ENCODE measurements at regions not wholly inside any gene's neighbourhood (a gene's known extent, or its start where the extent isn't known, plus 50 kb on each side); places are given as distances from the start of the nearest gene placed in this dataset.

DNA sequence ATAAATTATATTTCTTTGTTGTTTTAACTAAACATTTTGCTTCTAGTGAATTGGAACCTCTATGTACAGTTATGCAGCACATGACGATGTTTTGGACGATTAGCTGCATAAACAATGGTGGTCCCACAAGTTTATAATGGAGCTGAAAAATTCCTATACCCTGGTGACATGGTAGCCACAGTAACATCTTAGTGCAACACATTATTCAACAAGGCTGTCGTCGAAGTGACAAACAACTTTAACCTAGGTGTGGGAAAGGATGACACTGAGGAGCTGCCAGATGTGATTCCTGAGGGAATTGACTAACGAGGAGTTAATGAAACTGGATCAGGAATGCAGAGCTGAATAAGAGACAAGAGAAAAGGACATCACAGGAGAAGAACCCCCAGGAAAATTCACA, 588.9 kb upstream of the EPHA6 start:
- H3K4me1 Mint-ChIP-seq, result no peaks in the 10 kb centered on the region
- no peak overlapping the region for H3K27ac Mint-ChIP-seq (ENCODE audit: low read depth)
- DNase-seq (ENCODE audit: low spot score in 2 of 2), result no peak
- H3K9me3 Mint-ChIP-seq, result peaks cover 17% of the 10 kb centered on the region
- H3K4me3 Mint-ChIP-seq, result no peak overlapping the region
- no peaks in the 10 kb centered on the region for H3K36me3 Mint-ChIP-seq (ENCODE audit: insufficient read depth)
- ATAC-seq (replicated peaks; ENCODE audit: extremely low read depth, poor library complexity, severe bottlenecking), result no peak
- H3K27me3 Mint-ChIP-seq, result no peaks in the 10 kb centered on the region

DNA sequence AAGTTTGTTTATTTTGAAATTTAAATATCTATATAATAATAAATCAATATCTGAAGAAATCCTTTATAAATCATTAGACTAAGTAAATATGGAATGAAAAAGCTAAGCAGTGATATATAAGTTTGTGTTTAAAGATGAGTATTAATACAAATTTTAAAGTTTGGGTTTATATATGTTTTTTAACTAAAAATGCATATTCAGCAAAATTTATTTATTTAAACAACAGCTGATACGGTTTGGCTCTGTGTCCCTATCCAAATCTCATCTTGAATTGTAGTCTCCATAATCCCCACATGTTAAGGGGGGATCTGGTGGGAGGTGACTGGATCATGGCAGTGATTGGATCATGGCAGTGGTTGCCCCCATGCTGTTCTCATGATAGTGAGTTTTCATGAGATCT, 580.7 kb upstream of the EPHA6 start:
- no peaks in the 10 kb centered on the region for H3K27me3 Mint-ChIP-seq
- no peak for ATAC-seq (replicated peaks; ENCODE audit: extremely low read depth, poor library complexity, severe bottlenecking)
- peaks cover 13% of the 10 kb centered on the region for H3K9me3 Mint-ChIP-seq
- H3K4me3 Mint-ChIP-seq, result no peak overlapping the region
- no peak overlapping the region for H3K27ac Mint-ChIP-seq (ENCODE audit: low read depth)
- H3K4me1 Mint-ChIP-seq, result no peaks in the 10 kb centered on the region
- no peaks in the 10 kb centered on the region for H3K36me3 Mint-ChIP-seq (ENCODE audit: insufficient read depth)
- DNase-seq (ENCODE audit: low spot score in 2 of 2), result no peak

DNA sequence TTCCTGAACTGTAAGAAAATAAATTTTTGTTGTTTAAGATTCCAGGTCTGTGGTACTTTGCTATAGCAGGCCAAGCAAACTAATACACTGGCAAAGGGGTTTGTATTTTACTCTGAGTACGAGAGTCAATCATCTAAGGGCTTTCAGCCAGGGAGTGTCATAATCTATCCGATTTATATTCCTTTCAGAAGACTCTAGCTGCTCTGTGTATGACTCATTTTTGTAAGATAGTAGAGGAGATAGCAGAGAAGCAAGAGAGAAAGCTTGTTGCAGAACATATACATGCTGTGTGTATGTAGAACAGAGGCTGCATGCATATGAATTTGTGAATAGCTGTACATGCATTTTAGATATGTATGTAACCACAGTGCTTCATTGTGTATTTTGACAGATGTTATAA, 577.9 kb upstream of the EPHA6 start:
- no peaks in the 10 kb centered on the region for H3K36me3 Mint-ChIP-seq (ENCODE audit: insufficient read depth)
- no peaks in the 10 kb centered on the region for H3K4me1 Mint-ChIP-seq
- ATAC-seq (replicated peaks; ENCODE audit: extremely low read depth, poor library complexity, severe bottlenecking) (no peak), DNase-seq (ENCODE audit: low spot score in 2 of 2) (no peak)
- H3K9me3 Mint-ChIP-seq, result peaks cover 16% of the 10 kb centered on the region
- H3K27ac Mint-ChIP-seq (ENCODE audit: low read depth), result no peak overlapping the region
- H3K4me3 Mint-ChIP-seq, result no peak overlapping the region
- H3K27me3 Mint-ChIP-seq, result no peaks in the 10 kb centered on the region

DNA sequence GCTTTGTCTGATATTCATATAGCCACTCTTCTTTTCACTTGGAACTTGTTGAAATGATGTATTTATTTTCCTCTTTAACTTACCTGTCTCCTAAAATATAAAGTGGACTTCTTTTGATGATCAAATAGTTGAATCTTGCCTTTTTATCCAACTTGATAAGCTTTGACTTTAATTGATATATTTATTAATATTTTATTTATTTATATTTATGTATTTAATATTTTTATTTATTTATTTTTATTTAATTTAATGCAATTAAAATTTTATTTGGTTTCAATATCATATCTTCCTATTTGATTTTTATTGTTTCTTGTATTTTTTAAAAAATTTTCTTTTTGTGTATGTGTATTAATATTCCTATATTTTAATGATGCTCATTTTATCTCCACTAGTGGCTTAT, 555.1 kb upstream of the EPHA6 start:
- ATAC-seq (replicated peaks; ENCODE audit: extremely low read depth, poor library complexity, severe bottlenecking) (no peak), DNase-seq (ENCODE audit: low spot score in 2 of 2) (no peak)
- H3K4me3 Mint-ChIP-seq, result no peak overlapping the region
- H3K27ac Mint-ChIP-seq (ENCODE audit: low read depth), result no peak overlapping the region
- no peaks in the 10 kb centered on the region for H3K4me1 Mint-ChIP-seq
- no peaks in the 10 kb centered on the region for H3K36me3 Mint-ChIP-seq (ENCODE audit: insufficient read depth)
- H3K27me3 Mint-ChIP-seq, result no peaks in the 10 kb centered on the region
- peaks cover 34% of the 10 kb centered on the region for H3K9me3 Mint-ChIP-seq

DNA sequence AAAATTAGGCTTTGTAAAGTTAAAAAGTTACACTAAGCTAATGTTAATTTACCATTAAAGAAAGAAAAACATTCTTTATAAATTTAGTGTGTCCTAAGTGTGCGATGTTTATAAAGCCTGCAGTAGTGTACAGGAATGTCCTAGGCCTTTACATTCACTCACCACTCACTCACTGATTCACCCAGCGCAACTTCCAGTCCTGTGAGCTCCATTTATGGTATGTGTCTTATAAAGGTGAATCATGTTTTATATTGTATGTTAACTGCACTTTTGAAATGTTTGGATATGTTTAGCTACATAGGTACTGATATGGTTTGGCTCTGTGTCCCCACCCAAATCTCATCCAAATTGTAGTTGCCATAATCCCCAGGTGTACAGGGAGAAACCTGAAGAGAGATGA, 549.7 kb upstream of the EPHA6 start:
- no peak overlapping the region for H3K27ac Mint-ChIP-seq (ENCODE audit: low read depth)
- no peak for ATAC-seq (replicated peaks; ENCODE audit: extremely low read depth, poor library complexity, severe bottlenecking)
- H3K4me1 Mint-ChIP-seq, result no peaks in the 10 kb centered on the region
- no peak for DNase-seq (ENCODE audit: low spot score in 2 of 2)
- H3K36me3 Mint-ChIP-seq (ENCODE audit: insufficient read depth), result no peaks in the 10 kb centered on the region
- peaks cover 41% of the 10 kb centered on the region for H3K9me3 Mint-ChIP-seq
- H3K4me3 Mint-ChIP-seq, result no peak overlapping the region
- no peaks in the 10 kb centered on the region for H3K27me3 Mint-ChIP-seq

DNA sequence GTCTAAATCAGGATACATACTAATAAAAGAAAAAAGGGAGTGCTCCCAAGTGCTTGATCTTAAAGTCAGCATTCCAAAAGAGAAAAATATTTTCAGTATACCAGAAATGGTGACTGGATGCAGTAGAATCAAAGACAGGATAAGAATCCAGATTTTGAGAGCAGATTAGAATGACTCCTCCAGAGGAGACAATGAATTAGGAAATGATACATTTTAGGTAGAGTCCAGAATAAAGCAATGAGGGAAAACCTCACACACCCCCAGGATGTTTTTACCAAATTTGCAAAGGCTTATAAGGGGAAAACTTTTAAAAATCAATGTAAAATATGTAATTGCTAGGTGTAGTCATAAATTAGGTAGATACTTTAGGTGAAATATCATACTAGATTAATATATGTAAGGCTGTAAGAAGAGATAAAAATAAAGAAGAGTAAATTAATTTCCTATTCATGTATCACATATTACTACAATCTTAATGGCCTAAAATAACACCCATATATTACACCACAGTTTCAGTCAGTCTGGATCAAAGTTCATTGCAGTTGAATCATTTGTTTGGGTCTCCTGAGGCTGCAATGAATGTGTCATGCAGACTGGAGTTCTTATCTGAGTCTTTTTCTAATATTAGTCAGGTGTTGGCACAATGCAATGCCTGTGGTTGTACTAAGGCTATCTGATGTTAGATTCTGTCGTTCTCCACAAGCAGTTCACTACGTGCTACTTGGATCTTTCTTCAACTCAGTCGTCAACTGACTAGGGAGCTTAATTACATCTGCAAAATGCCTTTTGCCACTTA, 547.8 kb upstream of the EPHA6 start:
- Mint-ChIP-seq H3K4me1 (no peaks in the 10 kb centered on the region), H3K27me3 (no peaks in the 10 kb centered on the region), H3K9me3 (peaks cover 31% of the 10 kb centered on the region), H3K4me3 (no peak overlapping the region), H3K27ac (ENCODE audit: low read depth) (no peak overlapping the region), H3K36me3 (ENCODE audit: insufficient read depth) (no peaks in the 10 kb centered on the region)
- DNase-seq (ENCODE audit: low spot score in 2 of 2), result no peak
- ATAC-seq (replicated peaks; ENCODE audit: extremely low read depth, poor library complexity, severe bottlenecking), result no peak

DNA sequence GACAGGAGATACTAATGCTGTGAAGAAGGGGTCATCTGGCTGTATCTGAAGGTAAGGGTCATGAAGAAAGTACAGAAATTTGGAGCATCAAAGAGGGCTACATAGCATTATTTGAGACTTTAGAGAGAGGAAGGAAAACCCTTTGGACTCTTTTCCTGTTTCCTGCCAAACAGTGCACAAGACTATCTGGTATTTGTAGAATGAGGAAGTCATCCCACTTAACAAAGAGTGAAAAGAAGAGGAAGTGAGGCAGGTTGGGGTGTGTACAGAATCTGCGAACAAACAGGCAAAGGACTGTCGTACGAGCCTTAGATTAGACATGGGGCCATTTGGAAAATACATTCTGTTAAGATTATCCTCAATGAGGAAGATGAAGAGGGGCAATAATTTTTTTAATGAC, 546.8 kb upstream of the EPHA6 start:
- Mint-ChIP-seq H3K9me3 (peaks cover 27% of the 10 kb centered on the region), H3K4me1 (no peaks in the 10 kb centered on the region), H3K36me3 (ENCODE audit: insufficient read depth) (no peaks in the 10 kb centered on the region), H3K27ac (ENCODE audit: low read depth) (no peak overlapping the region), H3K4me3 (no peak overlapping the region), H3K27me3 (no peaks in the 10 kb centered on the region)
- no peak for ATAC-seq (replicated peaks; ENCODE audit: extremely low read depth, poor library complexity, severe bottlenecking)
- DNase-seq (ENCODE audit: low spot score in 2 of 2), result no peak

DNA sequence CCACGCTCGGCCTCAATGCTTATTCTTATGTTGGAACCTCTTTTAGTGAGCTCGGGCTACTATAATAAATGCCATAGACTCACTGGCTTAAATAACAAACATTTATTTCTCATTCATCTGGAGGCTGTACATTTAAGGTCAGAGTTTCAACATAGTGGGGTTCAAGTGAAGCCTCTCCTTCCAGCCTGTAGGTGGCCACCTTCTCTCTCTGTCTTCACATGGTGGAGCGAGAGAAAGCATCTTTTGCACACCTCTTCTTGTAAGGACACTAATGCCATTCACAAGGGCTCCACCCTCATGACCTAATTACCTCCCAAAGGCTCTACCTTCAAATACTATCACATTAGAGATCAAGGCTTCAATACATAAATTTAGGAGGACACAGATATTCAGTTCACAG, 520.3 kb upstream of the EPHA6 start:
- H3K4me3 Mint-ChIP-seq, result no peak overlapping the region
- DNase-seq (ENCODE audit: low spot score in 2 of 2) (no peak), ATAC-seq (replicated peaks; ENCODE audit: extremely low read depth, poor library complexity, severe bottlenecking) (no peak)
- H3K27ac Mint-ChIP-seq (ENCODE audit: low read depth), result no peak overlapping the region
- H3K36me3 Mint-ChIP-seq (ENCODE audit: insufficient read depth), result no peaks in the 10 kb centered on the region
- no peaks in the 10 kb centered on the region for H3K4me1 Mint-ChIP-seq
- no peaks in the 10 kb centered on the region for H3K27me3 Mint-ChIP-seq
- H3K9me3 Mint-ChIP-seq, result peaks cover 16% of the 10 kb centered on the region

DNA sequence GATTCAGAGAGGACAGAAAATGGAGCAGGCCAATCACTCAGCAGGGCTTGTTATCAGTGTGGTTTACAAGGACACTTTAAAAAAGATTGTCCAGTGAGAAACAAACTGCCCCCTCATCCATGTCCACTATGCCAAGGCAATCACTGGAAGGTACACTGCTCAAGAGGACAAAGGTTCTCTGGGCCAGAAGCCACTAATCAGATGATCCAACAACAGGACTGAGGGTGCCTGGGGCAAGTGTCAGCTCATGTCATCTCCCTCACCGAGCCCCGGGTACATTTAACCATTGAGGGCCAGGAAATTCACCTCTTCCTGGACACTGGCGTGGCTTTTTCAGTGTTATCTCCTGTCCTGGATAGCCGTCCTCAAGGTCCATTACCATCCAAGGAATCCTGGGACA, 513.7 kb upstream of the EPHA6 start:
- peaks cover 10% of the 10 kb centered on the region for H3K9me3 Mint-ChIP-seq

DNA sequence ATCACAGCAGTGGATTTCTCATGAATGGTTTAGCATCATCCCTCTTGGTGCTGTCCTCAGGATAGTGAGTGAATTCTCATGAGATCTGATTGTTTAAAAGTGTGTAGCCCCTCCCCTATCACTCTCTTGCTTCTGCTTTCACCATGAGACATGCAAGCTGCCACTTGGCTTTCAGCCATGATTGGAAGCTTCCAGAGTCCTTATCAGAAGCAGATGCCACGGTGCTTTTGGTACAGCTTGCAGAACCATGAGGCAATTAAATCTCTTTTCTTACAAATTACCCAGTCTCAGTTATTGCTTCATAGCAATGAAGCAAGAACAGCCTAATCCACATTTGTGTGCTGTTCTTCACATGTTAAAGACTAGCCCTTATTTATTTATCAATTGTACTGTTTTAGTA, 495.2 kb upstream of the EPHA6 start:
- Mint-ChIP-seq H3K27ac (ENCODE audit: low read depth) (no peak overlapping the region), H3K4me1 (no peaks in the 10 kb centered on the region), H3K27me3 (no peaks in the 10 kb centered on the region), H3K4me3 (no peak overlapping the region), H3K9me3 (peaks cover 19% of the 10 kb centered on the region), H3K36me3 (ENCODE audit: insufficient read depth) (peaks cover 1% of the 10 kb centered on the region)
- DNase-seq (ENCODE audit: low spot score in 2 of 2) (no peak), ATAC-seq (replicated peaks; ENCODE audit: extremely low read depth, poor library complexity, severe bottlenecking) (no peak)

More for the DNA sequence above, 513.7 kb upstream of the EPHA6 start:
- Mint-ChIP-seq H3K4me1 (no peaks in the 10 kb centered on the region), H3K27ac (ENCODE audit: low read depth) (no peak overlapping the region), H3K36me3 (ENCODE audit: insufficient read depth) (no peaks in the 10 kb centered on the region), H3K27me3 (no peaks in the 10 kb centered on the region), H3K4me3 (no peak overlapping the region)
- ATAC-seq (replicated peaks; ENCODE audit: extremely low read depth, poor library complexity, severe bottlenecking) (no peak), DNase-seq (ENCODE audit: low spot score in 2 of 2) (no peak)

DNA sequence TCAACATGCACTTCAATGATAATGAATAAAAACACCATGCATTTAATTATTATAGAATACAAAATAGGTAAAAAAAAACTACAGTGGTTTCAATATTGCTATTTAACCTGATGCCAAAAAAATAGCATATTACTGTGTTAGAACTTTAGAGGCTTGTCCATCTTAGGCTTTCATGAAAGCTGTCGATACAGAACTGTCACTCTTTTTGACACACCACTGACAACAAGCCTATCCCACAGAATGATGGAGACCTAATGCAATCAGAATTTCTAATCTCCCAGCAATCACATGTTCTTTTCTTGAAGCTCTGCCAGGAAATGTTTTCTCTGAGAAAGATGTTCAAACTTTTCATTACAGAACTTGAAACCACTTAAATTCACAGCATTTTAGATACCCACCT, 490.3 kb upstream of the EPHA6 start:
- H3K4me3 Mint-ChIP-seq, result no peak overlapping the region
- peaks cover 1% of the 10 kb centered on the region for H3K36me3 Mint-ChIP-seq (ENCODE audit: insufficient read depth)
- H3K27ac Mint-ChIP-seq (ENCODE audit: low read depth), result no peak overlapping the region

DNA sequence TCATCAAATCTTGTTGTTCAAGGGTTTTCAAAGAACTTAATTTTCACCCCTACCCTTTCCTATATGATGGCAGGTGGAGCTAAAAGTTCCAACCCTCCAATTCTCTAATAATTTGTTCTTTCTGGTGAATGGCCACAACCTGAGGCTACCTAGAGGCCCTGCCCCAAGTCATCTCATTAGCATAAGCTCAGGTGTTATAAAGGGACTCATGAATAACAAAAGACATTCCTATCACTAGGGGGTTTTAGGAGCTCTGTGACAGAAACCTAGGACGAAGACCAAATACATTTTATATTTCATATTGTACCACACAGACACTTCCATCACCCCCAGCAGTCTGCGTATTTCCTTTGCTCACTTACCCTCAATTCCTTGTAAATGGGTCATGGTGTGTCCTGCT, 483.6 kb upstream of the EPHA6 start:
- ATAC-seq (replicated peaks; ENCODE audit: extremely low read depth, poor library complexity, severe bottlenecking), result no peak
- H3K4me1 Mint-ChIP-seq, result no peaks in the 10 kb centered on the region
- H3K27ac Mint-ChIP-seq (ENCODE audit: low read depth), result no peak overlapping the region
- no peaks in the 10 kb centered on the region for H3K36me3 Mint-ChIP-seq (ENCODE audit: insufficient read depth)
- H3K9me3 Mint-ChIP-seq, result peaks cover 8% of the 10 kb centered on the region
- no peak overlapping the region for H3K4me3 Mint-ChIP-seq
- no peaks in the 10 kb centered on the region for H3K27me3 Mint-ChIP-seq
- no peak for DNase-seq (ENCODE audit: low spot score in 2 of 2)

More for the DNA sequence above, 490.3 kb upstream of the EPHA6 start:
- Mint-ChIP-seq H3K27me3 (no peaks in the 10 kb centered on the region), H3K4me1 (no peaks in the 10 kb centered on the region), H3K9me3 (peaks cover 6% of the 10 kb centered on the region)
- ATAC-seq (replicated peaks; ENCODE audit: extremely low read depth, poor library complexity, severe bottlenecking) (no peak), DNase-seq (ENCODE audit: low spot score in 2 of 2) (no peak)

DNA sequence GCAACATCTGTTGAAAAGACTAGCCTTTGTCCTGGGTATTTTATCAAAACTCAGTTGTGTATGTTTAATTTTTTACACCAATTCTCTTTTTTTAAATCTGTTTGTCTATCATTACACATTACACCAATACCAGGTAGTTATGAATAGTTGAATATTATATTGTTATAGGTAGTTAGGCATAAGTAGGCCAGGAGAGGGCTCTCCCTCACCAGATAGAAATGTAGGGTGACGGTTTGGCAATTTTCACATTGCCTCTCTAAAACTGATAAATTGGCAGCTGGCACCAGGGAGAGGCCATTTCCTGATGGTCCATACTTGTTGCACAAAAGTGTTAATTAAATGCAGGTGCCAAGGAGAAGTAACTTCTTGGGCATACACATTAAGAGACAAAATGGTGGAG, 483.1 kb upstream of the EPHA6 start:
- Mint-ChIP-seq H3K4me3 (no peak overlapping the region), H3K9me3 (peaks cover 8% of the 10 kb centered on the region), H3K4me1 (no peaks in the 10 kb centered on the region), H3K27ac (ENCODE audit: low read depth) (no peak overlapping the region), H3K27me3 (no peaks in the 10 kb centered on the region), H3K36me3 (ENCODE audit: insufficient read depth) (no peaks in the 10 kb centered on the region)
- DNase-seq (ENCODE audit: low spot score in 2 of 2), result no peak
- ATAC-seq (replicated peaks; ENCODE audit: extremely low read depth, poor library complexity, severe bottlenecking), result no peak

Data from central memory CD8-positive, alpha-beta T cell (primary cell).